HG03378 (cell line): ENCODE measurements at regions not wholly inside any gene's neighbourhood (a gene's known extent, or its start where the extent isn't known, plus 50 kb on each side); places are given as distances from the start of the nearest gene placed in this dataset.
"Not testable (repeated sequence)": the region's sequence is repeated elsewhere in the genome, so short reads cannot be mapped to it uniquely, and the experiment has no call there.

Experiments used
- ATAC-seq: cut with Tn5 transposase; IDR thresholded peaks from one replicate; pipeline ENCODE4 v1.9.1; 2021; ENCODE audit warnings: mild to moderate bottlenecking, moderate library complexity; ENCODE audit not compliant: unreplicated experiment

- no peak for ATAC-seq
Measured at GRCh38 chr3:5348229-5348902, 160.9 kb downstream of the EDEM1 start.

DNA sequence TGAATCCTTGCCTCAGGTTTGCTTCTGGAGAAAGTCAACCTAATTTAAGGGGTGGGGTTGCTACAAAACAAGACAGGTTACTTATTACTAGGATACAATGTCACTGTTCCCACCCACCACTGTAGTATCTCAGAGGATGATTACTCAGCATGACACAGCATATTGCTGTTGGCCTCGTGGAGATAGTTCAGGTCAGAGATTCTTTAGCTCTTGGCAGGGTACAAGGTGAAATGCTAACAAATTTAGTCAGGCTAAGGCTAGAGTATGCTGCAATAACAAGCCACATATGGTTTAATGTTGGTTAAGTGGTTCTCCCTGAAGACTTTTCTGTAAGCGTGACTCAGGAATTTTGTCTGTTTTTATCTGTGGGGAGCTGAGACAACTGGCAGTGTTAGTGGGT lies 161.8 kb downstream of the EDEM1 start:
- ATAC-seq: no peak

GRCh38 chr3:5357089-5357488 lies 169.6 kb downstream of the EDEM1 start:
- no peak for ATAC-seq

- no peak for ATAC-seq
Measured at GRCh38 chr3:5358911-5359310, 171.4 kb downstream of the EDEM1 start.

- ATAC-seq: no peak
Measured at GRCh38 chr3:5360453-5360852, 172.9 kb downstream of the EDEM1 start.

DNA sequence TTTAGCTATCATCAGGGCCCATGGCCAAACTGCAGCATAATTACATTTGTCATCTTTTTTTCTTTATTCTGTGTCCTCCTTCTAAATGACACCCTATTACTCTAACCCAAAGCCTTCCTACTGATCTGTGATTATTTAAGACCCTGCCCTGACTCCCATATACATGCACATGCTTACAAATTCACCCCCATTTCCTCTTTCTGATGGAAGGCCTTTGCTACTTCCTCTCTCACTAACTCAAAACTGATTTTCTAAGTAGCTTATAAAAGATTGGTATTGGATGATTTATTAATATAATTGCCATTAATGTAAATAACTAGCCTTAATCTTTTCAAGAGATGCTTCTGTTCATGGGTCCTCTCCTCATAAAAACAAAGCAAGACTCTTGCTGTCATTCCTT lies 179.2 kb downstream of the EDEM1 start:
- ATAC-seq: no peak

- not testable (repeated sequence) for ATAC-seq
Measured at GRCh38 chr3:5371555-5371954, 184.0 kb downstream of the EDEM1 start.

DNA sequence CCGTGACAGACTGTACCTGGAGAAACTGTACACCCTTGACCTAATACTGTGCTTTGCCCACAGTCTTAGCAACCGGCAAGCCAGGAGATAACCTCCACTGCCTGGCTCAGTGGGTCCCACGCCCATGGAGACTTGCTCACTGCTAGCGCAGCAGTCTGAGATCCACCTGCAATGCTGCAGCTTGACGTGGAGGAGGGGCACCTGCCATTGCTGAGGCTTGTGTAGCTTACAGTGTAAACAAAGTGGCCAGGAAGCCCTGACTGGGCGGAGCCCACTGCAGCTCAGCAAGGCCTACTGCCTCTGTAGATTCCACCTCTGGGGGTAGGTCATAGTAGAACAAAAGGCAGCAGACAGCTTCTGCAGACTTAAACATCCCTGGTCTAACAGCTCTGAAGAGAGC lies 189.3 kb downstream of the EDEM1 start:
- no peak for ATAC-seq

GRCh38 chr3:5379266-5379665 lies 191.8 kb downstream of the EDEM1 start:
- not testable (repeated sequence) for ATAC-seq

DNA sequence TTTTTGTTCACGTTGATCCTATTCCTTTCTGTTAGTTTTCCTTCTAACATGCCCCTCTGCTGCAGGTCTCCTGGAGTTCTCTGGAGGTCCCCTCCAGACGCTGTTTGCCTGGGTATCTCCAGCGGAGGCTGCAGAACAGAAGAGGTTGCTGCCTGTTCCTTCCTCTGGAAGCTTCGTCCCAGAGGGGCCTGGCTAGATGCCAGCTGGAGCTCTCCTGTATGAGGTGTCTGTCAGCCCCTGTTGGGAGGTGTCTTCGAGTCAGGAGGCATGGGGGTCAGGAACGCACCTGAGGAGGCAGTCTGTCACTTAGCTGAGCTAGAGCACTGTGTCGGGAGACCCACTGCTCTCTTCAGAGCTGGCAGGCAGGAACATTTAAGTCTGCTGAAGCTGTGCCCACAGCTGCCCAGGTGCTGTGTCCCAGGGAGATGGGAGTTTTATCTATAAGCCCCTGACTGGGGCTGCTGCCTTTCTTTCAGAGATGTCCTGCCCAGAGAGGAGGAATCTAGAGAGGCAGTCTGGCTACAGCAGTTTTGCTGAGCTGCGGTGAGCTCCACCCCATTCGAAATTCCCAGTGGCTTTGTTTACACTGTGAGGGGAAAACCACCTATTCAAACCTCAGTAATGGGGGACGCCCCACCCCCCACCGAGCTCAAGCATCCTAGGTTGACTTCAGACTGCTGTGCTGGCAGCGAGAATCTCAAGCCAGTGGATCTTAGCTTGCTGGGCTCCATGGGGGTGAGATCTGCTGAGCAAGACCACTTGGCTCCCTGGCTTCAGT lies 196.2 kb downstream of the EDEM1 start:
- ATAC-seq: not testable (repeated sequence)

DNA sequence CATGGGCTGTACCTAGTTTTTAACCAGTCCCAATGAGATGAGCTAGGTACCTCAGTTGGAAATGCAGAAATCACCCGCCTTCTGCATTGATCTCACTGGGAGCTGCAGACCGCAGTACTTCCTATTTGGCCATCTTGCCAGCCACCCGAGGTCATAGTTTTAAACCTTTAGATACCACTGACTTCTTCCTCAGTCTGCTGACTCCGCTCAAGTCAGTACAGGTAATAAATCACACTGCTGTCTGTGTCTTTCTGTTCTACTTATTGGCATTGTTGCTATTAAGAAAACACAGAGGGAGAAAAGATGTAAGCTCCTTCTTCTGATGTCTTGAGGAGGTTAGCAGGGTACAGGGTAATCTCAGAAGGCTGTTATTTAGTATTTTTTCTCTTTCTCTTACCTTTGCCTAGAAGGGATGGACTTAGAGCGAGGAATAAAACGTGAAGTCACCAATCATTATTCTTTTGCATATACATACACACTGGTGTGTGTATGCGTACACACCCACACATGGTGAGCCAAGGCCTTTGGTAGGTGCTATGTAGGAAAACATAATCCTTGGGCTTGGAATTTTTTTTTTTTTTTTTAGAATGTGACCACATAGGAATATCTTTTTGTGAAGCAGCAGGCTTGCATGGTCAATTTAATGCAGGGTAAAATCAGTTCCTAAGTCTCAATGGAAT lies 197.2 kb downstream of the EDEM1 start:
- no peak for ATAC-seq

DNA sequence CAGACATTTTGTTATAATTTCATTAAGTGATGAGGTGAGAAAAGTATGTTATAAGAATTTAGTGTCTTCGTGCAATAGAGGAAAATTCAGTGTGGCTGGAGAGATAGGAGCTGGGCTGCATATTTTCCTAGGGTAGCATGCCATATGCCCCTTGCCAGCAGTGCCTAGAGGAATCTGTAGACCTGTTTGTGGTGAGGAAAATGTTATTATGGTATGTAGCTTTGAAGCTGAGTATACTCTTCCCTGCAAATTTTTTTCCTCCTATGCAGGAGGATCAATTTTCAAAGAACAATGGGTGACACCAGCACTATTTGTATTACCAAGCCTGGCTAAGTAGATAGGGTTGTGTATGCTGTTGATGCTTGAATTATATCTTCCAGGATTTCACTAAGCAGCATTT lies 200.6 kb downstream of the EDEM1 start:
- ATAC-seq: no peak

GRCh38 chr3:5389057-5389456 lies 201.6 kb downstream of the EDEM1 start:
- ATAC-seq: no peak

DNA sequence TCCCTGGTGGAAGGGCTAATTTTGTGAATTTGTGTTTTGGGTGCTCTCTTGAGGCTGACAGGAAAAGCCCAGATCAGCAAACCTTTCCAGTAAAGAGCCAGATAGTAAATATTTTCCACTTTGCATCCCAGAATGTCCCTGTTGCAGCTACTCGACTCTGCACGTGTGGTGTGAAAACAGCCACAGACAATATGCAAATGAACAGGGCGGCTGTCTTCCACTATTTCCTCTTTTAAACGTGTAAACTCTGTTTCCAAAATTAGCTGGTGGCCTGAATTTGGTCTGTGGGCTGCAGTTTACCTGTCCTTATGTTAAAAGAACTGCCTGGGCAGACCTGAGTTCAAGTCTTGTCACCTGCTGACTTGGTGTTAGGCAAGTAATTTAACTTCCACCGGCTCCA lies 202.7 kb downstream of the EDEM1 start:
- ATAC-seq: peak; percentile 50

DNA sequence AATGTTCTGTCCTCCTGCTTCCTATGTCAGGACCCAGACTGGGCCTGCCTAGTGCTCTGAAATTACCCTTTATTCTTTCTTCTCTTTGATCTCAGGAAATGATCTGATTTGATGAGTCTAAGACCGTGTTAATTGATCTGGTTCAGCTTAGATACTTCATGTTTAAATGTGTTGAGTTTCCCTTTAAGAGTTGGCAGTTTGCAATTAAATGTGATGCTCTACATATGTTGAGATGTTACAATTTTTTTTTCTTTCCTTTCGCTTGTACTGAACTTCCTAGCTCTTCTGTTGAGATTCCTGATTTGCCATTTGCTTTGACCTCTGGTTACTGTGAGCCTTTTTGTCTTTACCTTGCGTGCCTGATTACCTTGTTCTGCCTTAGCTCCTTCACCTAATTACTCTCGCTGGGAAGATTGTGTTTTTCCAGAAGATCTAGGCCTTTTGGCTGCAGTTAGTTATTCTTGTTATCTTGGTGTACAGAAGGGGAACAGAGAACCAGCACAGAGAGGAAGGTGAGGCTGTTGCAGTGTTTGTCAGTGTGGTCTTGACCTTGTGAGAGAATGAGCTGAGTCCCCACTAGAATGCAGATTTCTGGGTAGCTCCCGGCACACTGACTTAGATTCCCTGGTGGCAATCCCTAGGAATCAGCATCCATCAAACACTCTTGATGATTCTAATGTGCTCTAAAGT lies 203.6 kb downstream of the EDEM1 start:
- no peak for ATAC-seq

- no peak for ATAC-seq
Measured at GRCh38 chr3:5401002-5401401, 213.5 kb downstream of the EDEM1 start.

DNA sequence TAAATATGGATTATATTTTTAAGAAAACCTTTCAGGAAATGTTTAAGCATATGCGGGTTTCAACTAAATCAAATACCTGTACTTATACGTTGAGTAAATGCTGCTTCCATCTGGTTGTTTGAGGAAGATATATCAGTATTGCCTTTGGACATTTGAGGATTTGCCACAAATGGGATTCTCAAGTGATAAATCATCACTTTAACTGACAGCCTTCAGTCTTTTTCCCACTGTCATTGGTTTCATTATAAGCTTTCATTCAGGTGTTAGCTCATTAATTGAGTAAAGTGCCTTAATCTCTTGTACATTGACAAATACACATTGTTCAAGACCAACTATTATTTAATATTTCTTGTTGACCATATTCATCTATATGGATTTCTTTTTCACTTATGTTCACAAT lies 217.2 kb downstream of the EDEM1 start:
- no peak for ATAC-seq

DNA sequence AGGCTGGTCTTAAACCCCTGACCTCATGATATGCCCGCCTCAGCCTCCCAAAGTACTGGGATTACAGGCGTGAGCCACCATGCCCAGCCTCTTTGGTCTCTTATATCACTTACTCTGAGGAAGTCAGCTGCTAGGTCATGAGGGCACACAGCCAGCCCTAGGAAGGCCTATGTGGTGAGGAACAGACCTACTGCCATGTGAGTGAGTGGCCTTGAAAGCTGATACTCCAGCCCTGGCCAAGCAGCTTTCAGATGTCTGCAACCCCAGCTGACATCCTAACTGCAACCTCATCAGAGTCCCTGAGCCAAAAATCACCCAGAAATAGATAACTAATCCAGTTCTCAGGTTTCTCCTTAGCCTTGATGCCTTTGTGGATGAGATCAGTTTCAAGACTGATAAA lies 224.3 kb downstream of the EDEM1 start:
- ATAC-seq: no peak

DNA sequence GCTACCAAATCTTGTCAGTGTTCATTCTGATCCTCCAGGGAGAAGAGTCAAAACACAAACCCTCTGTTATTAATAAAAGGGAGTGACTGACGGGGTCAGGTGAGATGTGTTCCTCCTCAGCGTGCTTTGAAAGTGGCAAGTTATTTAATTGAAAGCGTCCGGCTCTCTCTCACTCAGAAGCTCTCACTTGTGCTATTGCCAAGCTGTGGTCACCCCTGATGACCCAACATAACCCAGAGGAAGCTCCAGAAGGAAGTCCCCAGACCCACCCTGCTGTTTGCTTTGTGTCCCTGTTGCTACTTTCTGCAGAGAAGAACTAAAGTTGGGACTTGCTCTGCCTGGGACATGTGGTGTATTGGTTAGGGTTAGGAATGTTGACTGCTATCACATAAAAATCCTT lies 235.6 kb downstream of the EDEM1 start:
- ATAC-seq: no peak

DNA sequence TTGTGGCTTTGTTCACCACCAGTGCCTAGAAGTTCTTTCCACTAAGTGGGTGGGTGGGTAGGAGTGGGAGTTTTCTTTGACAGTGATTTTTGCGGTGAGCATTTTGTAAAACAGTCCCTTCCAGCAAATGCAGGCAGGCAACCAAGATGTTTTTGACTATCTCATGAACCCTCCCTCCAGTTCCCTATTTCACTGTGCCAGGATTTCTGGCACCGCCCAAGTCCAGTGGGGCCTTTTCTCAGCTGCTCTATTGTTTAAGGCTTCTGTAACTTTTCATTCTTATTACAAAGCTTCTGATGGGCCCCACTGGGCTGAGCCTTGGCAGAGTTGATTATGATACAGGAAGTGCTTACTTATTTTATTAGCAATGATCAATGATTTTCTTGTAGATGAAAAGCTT lies 236.0 kb downstream of the EDEM1 start:
- ATAC-seq: no peak

GRCh38 chr3:5425371-5425770 lies 237.9 kb downstream of the EDEM1 start:
- no peak for ATAC-seq
